Left ventricle myocardium inferior (tissue), 1 donor: ENCODE measurements at regions not wholly inside any gene's neighbourhood (a gene's known extent, or its start where the extent isn't known, plus 50 kb on each side); places are given as distances from the start of the nearest gene placed in this dataset.

ENCODE experiments used
- DNase-seq: peaks from one replicate; pipeline ENCODE4 v3.0.0-alpha.2; 2020
- H3K27ac ChIP-seq: fragments of 200-600 bp; replicated peaks from 2 replicates; pipeline ENCODE4 v1.8.0; 2021
- H3K27me3 ChIP-seq: fragments of 200-600 bp; 2 replicates; pipeline ENCODE4 v1.8.0; 2021; ENCODE audit warnings: low read depth
- H3K36me3 ChIP-seq: fragments of 200-600 bp; 2 replicates; pipeline ENCODE4 v1.8.0; 2021
- H3K4me1 ChIP-seq: fragments of 200-600 bp; 2 replicates; pipeline ENCODE4 v1.8.0; 2021
- H3K4me3 ChIP-seq: fragments of 200-600 bp; 2 replicates; pipeline ENCODE4 v1.8.0; 2021; ENCODE audit warnings: mild to moderate bottlenecking, moderate library complexity
- H3K9me3 ChIP-seq: fragments of 200-600 bp; replicated peaks from 2 replicates; pipeline ENCODE4 v1.8.0; 2021
- CTCF ChIP-seq: fragments of 200-600 bp; IDR thresholded peaks from 2 replicates; pipeline ENCODE4 v1.8.0; 2021; ENCODE audit warnings: antibody characterized with exemption, mild to moderate bottlenecking, borderline replicate concordance
- intact Hi-C: fragments of 100-400 bp; cut with micrococcal nuclease; formaldehyde crosslinking; loops from one replicate; pipeline ENCODE4 v1.11.0; 2022
- donor health status: DM: no; HTN: yes; CAD: no; lungs with severe emphysema.

DNA sequence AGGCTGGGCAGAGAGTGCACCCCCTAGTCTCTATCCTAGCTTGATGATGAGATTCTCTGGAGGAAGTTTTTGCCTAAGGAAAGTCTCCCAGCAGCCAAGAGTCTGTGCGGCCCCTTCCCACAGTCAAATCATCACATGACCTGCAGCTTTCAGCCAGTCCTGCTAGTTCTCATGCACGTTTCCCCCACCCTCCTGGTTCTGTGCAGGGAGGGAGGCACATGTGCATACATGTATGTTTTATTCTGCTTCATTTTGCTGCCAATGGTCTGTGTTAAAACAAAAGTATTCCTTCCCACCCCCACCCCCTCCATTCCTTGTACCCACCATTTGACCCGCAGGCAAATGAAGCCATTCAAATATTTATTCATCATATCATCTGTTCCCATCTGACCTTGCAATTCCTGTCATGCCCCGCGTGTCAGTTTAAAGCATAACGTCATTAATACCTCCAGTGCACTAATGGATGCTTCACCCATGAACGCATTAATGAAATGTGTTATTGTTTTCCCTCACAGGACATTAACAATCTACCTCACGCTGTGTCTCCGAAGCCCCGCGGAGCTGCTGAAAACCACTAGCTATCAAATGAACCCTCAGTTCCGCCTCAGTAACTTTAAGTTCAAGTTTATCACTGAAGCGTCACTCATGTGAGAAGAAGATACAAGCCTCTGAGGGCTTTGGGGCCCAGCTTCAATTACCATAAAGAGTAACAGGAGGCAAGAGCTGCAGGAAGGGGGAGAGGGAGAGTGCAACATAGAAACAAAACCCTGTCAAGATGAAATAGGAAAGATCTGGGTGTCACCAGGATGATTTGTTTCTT lies 139.6 kb downstream of the RASEF start:
- intact Hi-C loops = no loop called here
- DNase-seq = no peak
- no peaks in the 10 kb centered on the region for H3K9me3 ChIP-seq
- no peak overlapping the region for H3K4me3 ChIP-seq
- H3K36me3 ChIP-seq = no peaks in the 10 kb centered on the region
- TF ChIP-seq CTCF = no peak
- H3K27me3 ChIP-seq = peaks cover 11% of the 10 kb centered on the region
- no peak overlapping the region for H3K27ac ChIP-seq
- no peaks in the 10 kb centered on the region for H3K4me1 ChIP-seq

- TF ChIP-seq CTCF = no peak
- intact Hi-C loops = no loop called here
Measured at GRCh38 chr9:82923912-82924605, 138.9 kb downstream of the RASEF start.

More at GRCh38 chr9:82923912-82924605, 138.9 kb downstream of the RASEF start:
- no peak overlapping the region for H3K4me3 ChIP-seq
- no peak for DNase-seq
- H3K9me3 ChIP-seq = no peaks in the 10 kb centered on the region
- no peak overlapping the region for H3K27ac ChIP-seq
- no peaks in the 10 kb centered on the region for H3K36me3 ChIP-seq
- H3K27me3 ChIP-seq = peaks cover 11% of the 10 kb centered on the region
- H3K4me1 ChIP-seq = no peaks in the 10 kb centered on the region
